Naive thymus-derived CD4-positive, alpha-beta T cell (primary cell): ENCODE measurements at regions not wholly inside any gene's neighbourhood (a gene's known extent, or its start where the extent isn't known, plus 50 kb on each side); places are given as distances from the start of the nearest gene placed in this dataset.

Experiments used
- ATAC-seq: fragments of 150-1000 bp; cut with Tn5 transposase; 2 replicates; pipeline ENCODE4 v1.10.0; 2021; ENCODE audit warnings: mild to moderate bottlenecking, moderate library complexity
- CTCF ChIA-PET: fragments of 350-600 bp; sonication (Branson Sonifier 250); formaldehyde crosslinking; loops from one replicate; lab custom pipeline; 2021; ENCODE audit warnings: antibody characterized with exemption; lab: Charles Lee
- POLR2A ChIA-PET: fragments of 350-600 bp; sonication (Branson Sonifier 250); formaldehyde crosslinking; loops from one replicate; lab custom pipeline; 2021; ENCODE audit warnings: antibody characterized with exemption, inconsistent platforms; lab: Charles Lee
- DNase-seq, 9 donors: peaks; one replicate each; pipeline versions ENCODE4 v3.0.0 to v3.0.0-alpha.2; 2020 to 2022; ENCODE audit warnings: mixed read lengths in 1 of 9
- H3K27ac ChIP-seq: one replicate; pipeline ENCODE4 v1.7.0; 2013; ENCODE audit warnings: mild to moderate bottlenecking, low read depth, low read length, moderate library complexity
- H3K27me3 ChIP-seq, 2 donors: one replicate each; pipeline ENCODE4 v1.7.0; 2013; ENCODE audit warnings: low read length in 2 of 2, mild to moderate bottlenecking in 2 of 2, moderate library complexity in 2 of 2; ENCODE audit not compliant: control insufficient read depth in 2 of 2, insufficient read depth in 2 of 2
- H3K36me3 ChIP-seq, 3 experiments: 1 replicate in 2 of 3; 2 replicates in 1 of 3; pipeline ENCODE4 v1.7.0; 2013; ENCODE audit warnings: low read length in 3 of 3, mild to moderate bottlenecking in 3 of 3, moderate library complexity in 1 of 3; ENCODE audit not compliant: insufficient read depth in 3 of 3, control insufficient read depth in 2 of 3
- H3K4me1 ChIP-seq, 2 donors: one replicate each; pipeline ENCODE4 v1.7.0; 2013; ENCODE audit warnings: low read length in 2 of 2, mild to moderate bottlenecking in 2 of 2, moderate library complexity in 1 of 2; ENCODE audit not compliant: control insufficient read depth in 2 of 2, insufficient read depth in 2 of 2
- H3K4me3 ChIP-seq: 2 replicates; pipeline ENCODE4 v1.7.0; 2013; ENCODE audit warnings: mild to moderate bottlenecking, low read length
- H3K9me3 ChIP-seq, 3 experiments: 1 replicate in 2 of 3; 2 replicates in 1 of 3; pipeline ENCODE4 v1.7.0; 2013; ENCODE audit warnings: low read length in 3 of 3; ENCODE audit not compliant: control insufficient read depth in 2 of 3
- H3K27ac Mint-ChIP-seq, 9 donors: one replicate each; pipeline ENCODE4 v1.8.0; 2020 to 2022; ENCODE audit warnings: mixed read lengths in 9 of 9, mild to moderate bottlenecking in 8 of 9, moderate library complexity in 5 of 9, inconsistent platforms in 2 of 9
- H3K27me3 Mint-ChIP-seq, 5 donors: one replicate each; pipeline ENCODE4 v1.8.0; 2021 to 2022; ENCODE audit warnings: mixed read lengths in 5 of 5, mild to moderate bottlenecking in 1 of 5
- H3K36me3 Mint-ChIP-seq, 5 donors: one replicate each; pipeline ENCODE4 v1.8.0; 2020 to 2022; ENCODE audit warnings: mixed read lengths in 5 of 5, mild to moderate bottlenecking in 3 of 5, inconsistent platforms in 1 of 5
- H3K4me1 Mint-ChIP-seq, 7 donors: one replicate each; pipeline ENCODE4 v1.8.0; 2020 to 2022; ENCODE audit warnings: mixed read lengths in 7 of 7, mild to moderate bottlenecking in 3 of 7, inconsistent platforms in 1 of 7
- H3K4me3 Mint-ChIP-seq, 10 donors: one replicate each; pipeline ENCODE4 v1.8.0; 2020 to 2022; ENCODE audit warnings: mild to moderate bottlenecking in 10 of 10, mixed read lengths in 10 of 10, moderate library complexity in 6 of 10, inconsistent platforms in 2 of 10
- H3K9me3 Mint-ChIP-seq, 11 donors: one replicate each; pipeline ENCODE4 v1.8.0; 2020 to 2022; ENCODE audit warnings: mixed read lengths in 11 of 11, mild to moderate bottlenecking in 4 of 11, inconsistent platforms in 1 of 11, moderate library complexity in 1 of 11
- intact Hi-C, 2 donors: fragments of 100-400 bp; cut with micrococcal nuclease; formaldehyde crosslinking; loops; one replicate each; pipeline ENCODE4 v1.15.1; 2023

DNA sequence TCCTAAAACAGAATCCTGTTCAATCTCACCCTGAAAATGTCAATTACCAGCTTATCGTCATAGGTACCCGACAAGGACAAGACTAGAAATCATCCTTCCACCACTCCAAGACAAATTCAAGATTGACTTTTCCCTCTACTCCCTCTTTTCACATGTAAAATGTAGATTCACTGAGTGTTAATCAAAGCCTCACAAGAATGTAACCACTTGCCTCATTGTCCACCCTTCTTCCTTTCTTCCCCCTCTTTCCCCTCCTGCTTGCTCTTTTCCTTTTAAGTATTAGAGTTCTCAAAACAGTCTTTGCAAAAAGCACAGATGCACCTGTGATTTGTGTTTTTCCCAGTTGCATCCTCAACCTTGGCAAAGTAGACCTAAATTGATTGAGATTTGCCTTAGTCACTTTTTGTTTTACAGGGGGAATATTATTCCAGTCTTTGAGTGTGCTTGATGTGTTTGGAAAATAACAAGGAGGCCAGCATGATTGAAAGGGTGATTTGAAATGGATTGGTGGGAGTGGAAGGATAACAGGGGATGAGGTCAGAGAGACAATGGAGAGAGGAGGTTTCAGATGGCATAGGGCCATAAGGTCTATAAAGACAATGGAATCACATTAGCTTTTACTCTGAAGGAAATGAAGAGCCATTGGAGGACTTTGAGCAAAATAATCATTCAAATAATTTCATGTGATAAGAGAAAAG lies 231.3 kb upstream of the TYRP1 start:
- H3K4me3 ChIP-seq = no peak overlapping the region
- Mint-ChIP-seq H3K4me3 (no peak overlapping the region), H3K27me3 (no peaks in the 10 kb centered on the region), H3K27ac (no peak overlapping the region), H3K36me3 (no peaks in the 10 kb centered on the region), H3K9me3 (peaks cover 0 to 29% (median 10%) of the 10 kb centered on the region in 11 donors), H3K4me1 (no peaks in the 10 kb centered on the region)
- H3K27me3 ChIP-seq = no peaks in the 10 kb centered on the region
- ChIA-PET CTCF (no interaction called here), POLR2A (no interaction called here)
- intact Hi-C loops = no loop called here
- H3K9me3 ChIP-seq = peaks cover 0 to 4% (median 0%) of the 10 kb centered on the region in 3 experiments
- DNase-seq = no peak
- no peaks in the 10 kb centered on the region for H3K36me3 ChIP-seq
- no peak for ATAC-seq
- H3K27ac ChIP-seq = no peak overlapping the region
- H3K4me1 ChIP-seq = no peaks in the 10 kb centered on the region

DNA sequence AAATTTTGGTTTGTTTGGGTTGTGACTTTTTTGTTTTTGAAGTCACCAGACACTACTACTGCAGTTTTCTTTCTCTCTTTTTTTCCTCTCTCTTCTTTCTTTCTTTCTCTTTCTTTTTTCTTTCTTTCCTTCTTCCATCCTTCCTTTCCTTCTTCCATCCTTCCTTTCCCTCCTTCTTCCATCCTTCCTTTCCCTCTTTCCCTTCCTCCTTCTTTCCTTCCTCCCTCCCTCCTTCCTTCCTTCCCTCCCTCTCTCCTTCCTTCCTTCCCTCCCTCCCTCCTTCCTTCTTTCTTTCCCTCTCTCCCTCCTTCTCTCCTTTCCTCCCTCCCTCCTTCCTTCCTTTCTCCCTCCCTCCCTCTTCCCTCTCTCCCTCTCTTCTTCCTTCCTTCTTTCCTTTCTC lies 230.3 kb upstream of the TYRP1 start:
- Mint-ChIP-seq H3K4me1 (no peaks in the 10 kb centered on the region), H3K27me3 (no peaks in the 10 kb centered on the region), H3K27ac (no peak overlapping the region), H3K4me3 (no peak overlapping the region), H3K9me3 (peaks cover 0 to 35% (median 6%) of the 10 kb centered on the region in 11 donors), H3K36me3 (no peaks in the 10 kb centered on the region)
- ChIA-PET POLR2A (no interaction called here), CTCF (no interaction called here)
- no peak for DNase-seq
- ATAC-seq = no peak
- H3K4me1 ChIP-seq = no peaks in the 10 kb centered on the region
- intact Hi-C loops = no loop called here
- no peak overlapping the region for H3K27ac ChIP-seq
- H3K9me3 ChIP-seq = peaks cover 0 to 4% (median 0%) of the 10 kb centered on the region in 3 experiments
- no peaks in the 10 kb centered on the region for H3K36me3 ChIP-seq
- H3K27me3 ChIP-seq = no peaks in the 10 kb centered on the region
- no peak overlapping the region for H3K4me3 ChIP-seq

DNA sequence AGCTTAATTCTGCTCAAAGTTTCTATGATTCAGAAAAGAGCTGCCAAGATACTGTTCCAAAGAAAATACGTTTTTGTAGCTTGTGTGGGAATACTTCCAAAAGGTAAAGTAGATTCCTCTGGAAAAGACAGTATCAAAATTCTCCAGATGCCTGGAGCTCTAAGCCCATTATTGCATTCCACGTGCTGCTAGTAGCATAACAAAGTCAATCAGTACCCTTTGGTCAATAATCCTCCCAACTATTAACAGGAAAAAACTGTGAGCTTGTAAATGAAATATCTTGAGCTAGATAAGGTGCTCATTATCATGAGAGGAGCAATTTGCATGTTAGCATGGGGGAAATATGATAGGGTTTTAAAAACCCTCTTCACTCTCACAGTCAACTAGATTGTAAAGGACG lies 229.5 kb upstream of the TYRP1 start:
- POLR2A ChIA-PET = no interaction called here
- no peak for DNase-seq

DNA sequence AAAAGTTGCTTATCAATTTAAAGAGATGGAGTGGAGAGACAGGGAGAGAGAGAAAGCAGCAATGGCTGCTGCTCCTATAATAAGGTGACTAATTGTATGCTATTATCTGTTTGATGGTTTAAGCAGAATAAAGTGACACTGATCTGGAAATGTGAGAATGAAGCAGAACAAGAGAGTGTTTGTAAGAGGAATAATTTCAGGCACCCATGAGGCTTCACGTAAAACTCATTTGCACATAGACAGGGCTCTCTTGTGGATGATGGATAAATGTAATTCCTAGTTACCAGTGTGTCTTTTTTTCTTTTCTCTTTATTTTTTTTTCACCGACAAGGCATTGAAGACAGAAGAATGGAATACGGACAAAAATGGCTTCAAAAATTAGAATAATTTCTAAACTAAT lies 228.8 kb upstream of the TYRP1 start:
- CTCF ChIA-PET = no interaction called here

More for the DNA sequence above, 229.5 kb upstream of the TYRP1 start:
- no peak overlapping the region for H3K27ac Mint-ChIP-seq
- no peaks in the 10 kb centered on the region for H3K27me3 Mint-ChIP-seq
- Histone ChIP-seq H3K27ac (no peak overlapping the region), H3K27me3 (no peaks in the 10 kb centered on the region), H3K36me3 (no peaks in the 10 kb centered on the region), H3K4me3 (no peak overlapping the region), H3K4me1 (no peaks in the 10 kb centered on the region), H3K9me3 (peaks cover 0 to 4% (median 0%) of the 10 kb centered on the region in 3 experiments)
- H3K4me3 Mint-ChIP-seq = no peak overlapping the region
- intact Hi-C loops = no loop called here
- peaks cover 0 to 34% (median 6%) of the 10 kb centered on the region in 11 donors for H3K9me3 Mint-ChIP-seq
- CTCF ChIA-PET = no interaction called here
- no peaks in the 10 kb centered on the region for H3K4me1 Mint-ChIP-seq
- no peak for ATAC-seq
- no peaks in the 10 kb centered on the region for H3K36me3 Mint-ChIP-seq

DNA sequence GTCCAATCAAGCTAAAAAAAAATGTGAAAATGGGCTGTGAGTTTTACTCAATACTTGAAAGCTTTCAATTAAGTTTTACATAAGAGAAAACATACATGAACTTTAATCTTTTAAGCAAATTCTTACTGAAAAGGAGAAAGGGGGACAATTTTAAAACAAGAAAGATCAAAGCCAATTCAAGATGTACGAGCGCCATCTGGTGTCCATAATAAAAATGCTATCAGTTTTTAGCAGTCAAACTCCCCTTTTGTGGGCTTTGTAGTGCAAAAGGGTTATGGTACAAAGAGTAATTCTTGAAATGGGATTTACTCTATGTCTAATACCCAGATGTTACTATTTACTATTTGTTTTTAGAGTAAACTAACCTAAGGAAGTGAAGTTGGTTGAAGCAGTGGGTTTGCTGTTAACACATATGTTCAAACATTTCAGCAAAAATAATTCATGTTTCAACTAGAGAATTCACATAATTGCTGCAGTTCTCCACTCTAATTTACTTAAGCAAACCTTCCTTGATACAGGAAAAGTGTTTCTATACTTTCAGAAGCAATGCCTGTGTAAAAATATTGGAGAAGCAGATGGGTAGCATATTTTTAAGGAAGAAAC lies 228.2 kb upstream of the TYRP1 start:
- peaks cover 0 to 4% (median 0%) of the 10 kb centered on the region in 3 experiments for H3K9me3 ChIP-seq
- POLR2A ChIA-PET = no interaction called here
- Mint-ChIP-seq H3K4me1 (no peaks in the 10 kb centered on the region), H3K4me3 (no peak overlapping the region), H3K27me3 (no peaks in the 10 kb centered on the region), H3K27ac (no peak overlapping the region), H3K9me3 (peaks cover 4 to 31% (median 7%) of the 10 kb centered on the region in 11 donors), H3K36me3 (no peaks in the 10 kb centered on the region)
- DNase-seq (no peak), ATAC-seq (no peak)
- intact Hi-C loops = no loop called here
- CTCF ChIA-PET = no interaction called here
- H3K36me3 ChIP-seq = no peaks in the 10 kb centered on the region
- H3K27ac ChIP-seq = no peak overlapping the region
- no peaks in the 10 kb centered on the region for H3K27me3 ChIP-seq
- no peaks in the 10 kb centered on the region for H3K4me1 ChIP-seq
- H3K4me3 ChIP-seq = no peak overlapping the region

More for the DNA sequence above, 228.8 kb upstream of the TYRP1 start:
- Mint-ChIP-seq H3K27ac (no peak overlapping the region), H3K27me3 (no peaks in the 10 kb centered on the region), H3K4me3 (no peak overlapping the region), H3K4me1 (no peaks in the 10 kb centered on the region), H3K9me3 (peaks cover 4 to 34% (median 7%) of the 10 kb centered on the region in 11 donors), H3K36me3 (no peaks in the 10 kb centered on the region)
- Histone ChIP-seq H3K4me3 (no peak overlapping the region), H3K4me1 (no peaks in the 10 kb centered on the region), H3K36me3 (no peaks in the 10 kb centered on the region), H3K27ac (no peak overlapping the region), H3K9me3 (peaks cover 0 to 4% (median 0%) of the 10 kb centered on the region in 3 experiments), H3K27me3 (no peaks in the 10 kb centered on the region)
- no peak for ATAC-seq
- POLR2A ChIA-PET = no interaction called here
- intact Hi-C loops = no loop called here
- DNase-seq = no peak

DNA sequence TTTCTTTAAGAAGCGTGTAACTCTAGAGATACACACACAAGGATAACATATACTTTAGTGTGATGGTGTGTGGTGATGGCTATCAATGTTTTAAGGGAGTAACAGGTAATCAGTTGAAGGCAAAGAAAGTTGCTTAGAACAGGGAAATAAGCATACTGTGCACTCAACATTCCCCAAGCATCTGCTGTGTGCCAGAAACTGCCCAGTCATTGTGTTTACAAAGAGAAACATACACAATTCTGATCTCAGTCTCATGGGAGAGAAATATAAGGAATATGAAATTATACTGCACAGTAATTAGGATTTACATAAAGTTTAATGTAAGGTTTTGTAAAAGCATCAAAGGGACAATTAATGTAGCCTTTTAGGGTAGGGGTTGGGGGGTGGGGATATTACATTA lies 224.1 kb upstream of the TYRP1 start:
- Histone ChIP-seq H3K4me1 (no peaks in the 10 kb centered on the region), H3K27me3 (no peaks in the 10 kb centered on the region), H3K9me3 (no peaks in the 10 kb centered on the region), H3K4me3 (no peak overlapping the region), H3K36me3 (no peaks in the 10 kb centered on the region), H3K27ac (no peak overlapping the region)
- DNase-seq (no peak), ATAC-seq (no peak)
- intact Hi-C loops = no loop called here
- H3K27me3 Mint-ChIP-seq = no peaks in the 10 kb centered on the region
- CTCF ChIA-PET = no interaction called here
- H3K9me3 Mint-ChIP-seq = peaks cover 2 to 19% (median 6%) of the 10 kb centered on the region in 11 donors
- H3K4me1 Mint-ChIP-seq = no peaks in the 10 kb centered on the region
- POLR2A ChIA-PET = no interaction called here
- H3K36me3 Mint-ChIP-seq = no peaks in the 10 kb centered on the region
- no peak overlapping the region for H3K4me3 Mint-ChIP-seq
- no peak overlapping the region for H3K27ac Mint-ChIP-seq

DNA sequence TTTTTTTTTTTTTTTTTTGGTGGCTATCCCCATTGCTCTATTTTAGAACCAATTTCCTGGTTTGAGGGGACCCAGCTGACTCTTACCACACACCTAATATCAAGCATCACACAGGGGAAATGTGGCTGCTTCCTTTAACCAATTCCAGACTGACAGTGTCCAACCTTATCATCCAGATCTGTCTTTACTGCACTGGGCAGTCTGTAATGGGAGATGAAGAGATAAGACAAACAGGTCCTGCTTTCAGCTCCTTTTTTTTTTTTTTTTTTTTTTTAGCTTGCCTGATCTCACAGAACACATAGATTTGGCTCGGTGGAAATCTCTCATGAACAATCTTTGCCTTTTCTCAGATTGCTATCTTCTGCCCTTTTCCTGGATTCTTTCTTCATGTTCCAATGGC lies 198.8 kb upstream of the TYRP1 start:
- no peaks in the 10 kb centered on the region for H3K36me3 ChIP-seq
- H3K27ac ChIP-seq = no peak overlapping the region
- H3K27me3 ChIP-seq = no peaks in the 10 kb centered on the region
- no peak for DNase-seq
- no peak overlapping the region for H3K27ac Mint-ChIP-seq
- intact Hi-C loops = no loop called here
- no peak for ATAC-seq
- no peaks in the 10 kb centered on the region for H3K9me3 ChIP-seq
- H3K27me3 Mint-ChIP-seq = no peaks in the 10 kb centered on the region
- H3K9me3 Mint-ChIP-seq = peaks cover 5 to 26% (median 9%) of the 10 kb centered on the region in 11 donors
- no peaks in the 10 kb centered on the region for H3K4me1 Mint-ChIP-seq
- no peak overlapping the region for H3K4me3 ChIP-seq
- no peak overlapping the region for H3K4me3 Mint-ChIP-seq
- H3K4me1 ChIP-seq = no peaks in the 10 kb centered on the region
- ChIA-PET POLR2A (no interaction called here), CTCF (no interaction called here)
- no peaks in the 10 kb centered on the region for H3K36me3 Mint-ChIP-seq
